Mesothelial cell of epicardium (in vitro differentiated cells): ENCODE measurements at regions not wholly inside any gene's neighbourhood (a gene's known extent, or its start where the extent isn't known, plus 50 kb on each side); places are given as distances from the start of the nearest gene placed in this dataset.

Source experiments
- DNase-seq, 2 experiments: peaks; one replicate each; pipeline ENCODE4 v3.0.0; 2021; ENCODE audit warnings: low spot score in 2 of 2; ENCODE audit not compliant: unreplicated experiment in 2 of 2
- H3K27ac Mint-ChIP-seq: 2 replicates; pipeline ENCODE4 v1.8.0; 2021; ENCODE audit warnings: mixed read lengths
- H3K27me3 Mint-ChIP-seq: 2 replicates; pipeline ENCODE4 v1.8.0; 2021; ENCODE audit warnings: low read depth, mixed read lengths
- H3K36me3 Mint-ChIP-seq: 2 replicates; pipeline ENCODE4 v1.8.0; 2021; ENCODE audit warnings: mixed read lengths
- H3K4me1 Mint-ChIP-seq: 2 replicates; pipeline ENCODE4 v1.8.0; 2021; ENCODE audit warnings: mixed read lengths
- H3K4me3 Mint-ChIP-seq: 2 replicates; pipeline ENCODE4 v1.8.0; 2021; ENCODE audit warnings: mild to moderate bottlenecking, moderate library complexity, mixed read lengths
- H3K9me3 Mint-ChIP-seq: 2 replicates; pipeline ENCODE4 v1.8.0; 2021; ENCODE audit warnings: mixed read lengths
- CTCF ChIP-seq: fragments of 200-600 bp; sonication (generic); IDR thresholded peaks from one replicate; pipeline ENCODE4 v1.5.0; 2021; ENCODE audit warnings: antibody characterized with exemption; ENCODE audit not compliant: unreplicated experiment

DNA sequence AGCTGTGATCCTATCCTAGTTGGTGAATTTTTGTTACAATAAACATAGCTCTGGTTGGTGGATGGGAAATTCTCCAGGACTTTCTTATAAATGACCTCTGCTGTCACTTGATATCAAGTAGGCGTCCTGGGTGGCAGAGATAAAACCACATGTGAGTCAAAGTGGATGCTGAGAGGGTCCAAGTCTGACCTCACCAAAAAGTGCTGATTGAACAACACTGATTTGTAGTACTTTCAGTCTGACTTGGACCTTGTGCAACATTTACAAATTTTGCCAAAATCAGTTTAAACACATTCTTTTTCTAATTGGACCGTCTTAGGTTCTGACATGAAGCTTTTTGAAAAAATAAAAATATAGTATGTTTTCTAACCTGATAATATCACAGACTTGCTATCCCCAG, 585.6 kb downstream of the GALC start:
- H3K4me1 Mint-ChIP-seq: peaks cover 2% of the 10 kb centered on the region
- H3K9me3 Mint-ChIP-seq: peaks cover 3% of the 10 kb centered on the region
- no peak for DNase-seq
- H3K27me3 Mint-ChIP-seq: no peaks in the 10 kb centered on the region
- no peak overlapping the region for H3K4me3 Mint-ChIP-seq
- H3K27ac Mint-ChIP-seq: no peak overlapping the region
- no peak for TF ChIP-seq CTCF
- no peaks in the 10 kb centered on the region for H3K36me3 Mint-ChIP-seq

GRCh38 chr14:87405563-87405962, 587.4 kb downstream of the GALC start:
- Mint-ChIP-seq H3K4me1 (peaks cover 2% of the 10 kb centered on the region), H3K27me3 (no peaks in the 10 kb centered on the region), H3K27ac (no peak overlapping the region), H3K4me3 (no peak overlapping the region), H3K36me3 (no peaks in the 10 kb centered on the region), H3K9me3 (peaks cover 3% of the 10 kb centered on the region)
- no peak for TF ChIP-seq CTCF
- DNase-seq: no peak

DNA sequence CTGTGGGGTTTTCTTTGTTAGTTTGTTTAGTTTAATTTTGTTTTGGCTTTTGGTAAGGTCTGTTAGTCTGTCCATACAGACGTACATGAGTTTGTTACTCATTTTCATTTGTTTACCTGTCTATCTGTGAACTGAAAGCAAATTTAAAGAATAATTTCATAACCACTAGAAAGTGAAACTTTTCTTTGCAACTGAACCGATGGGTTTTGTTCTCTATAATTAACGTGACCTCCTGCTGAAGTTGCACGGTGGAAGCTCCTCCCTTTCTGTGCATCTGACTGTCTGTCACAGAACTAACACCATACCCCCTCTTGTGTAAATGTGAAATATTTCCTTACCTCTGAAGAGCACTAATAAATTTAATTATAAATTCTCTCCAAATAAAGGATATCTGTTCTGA, 595.5 kb downstream of the GALC start:
- Mint-ChIP-seq H3K27me3 (no peaks in the 10 kb centered on the region), H3K4me3 (no peak overlapping the region), H3K9me3 (no peaks in the 10 kb centered on the region), H3K36me3 (no peaks in the 10 kb centered on the region), H3K27ac (no peak overlapping the region), H3K4me1 (peaks cover 15% of the 10 kb centered on the region)
- no peak for DNase-seq
- no peak for TF ChIP-seq CTCF

DNA sequence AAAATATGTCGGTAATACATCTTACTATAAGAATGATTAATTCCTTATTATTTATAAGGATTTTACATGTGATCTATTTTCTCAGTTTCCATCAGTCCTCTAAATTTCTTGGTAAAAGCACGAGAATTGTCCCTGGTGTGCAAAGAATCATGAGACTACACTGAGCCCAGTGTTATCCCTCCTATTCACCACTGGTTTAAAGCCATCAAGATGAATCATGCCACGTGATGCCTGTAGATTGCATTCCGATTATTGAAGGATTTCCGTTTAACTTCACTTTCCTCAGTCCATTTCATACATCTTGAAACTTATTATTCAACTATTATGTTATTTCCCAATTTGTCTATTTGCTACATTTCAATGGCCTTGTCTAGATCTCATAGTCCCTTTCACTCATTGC, 601.9 kb downstream of the GALC start:
- no peak overlapping the region for H3K27ac Mint-ChIP-seq
- H3K27me3 Mint-ChIP-seq: no peaks in the 10 kb centered on the region
- H3K36me3 Mint-ChIP-seq: no peaks in the 10 kb centered on the region
- H3K4me1 Mint-ChIP-seq: peaks cover 11% of the 10 kb centered on the region
- no peak overlapping the region for H3K4me3 Mint-ChIP-seq
- H3K9me3 Mint-ChIP-seq: no peaks in the 10 kb centered on the region
- DNase-seq: no peak
- no peak for TF ChIP-seq CTCF

GRCh38 chr14:87388946-87389345, 604.0 kb downstream of the GALC start:
- no peaks in the 10 kb centered on the region for H3K27me3 Mint-ChIP-seq
- H3K4me3 Mint-ChIP-seq: no peak overlapping the region
- no peak for DNase-seq
- H3K9me3 Mint-ChIP-seq: peaks cover 2% of the 10 kb centered on the region
- H3K4me1 Mint-ChIP-seq: peaks cover 9% of the 10 kb centered on the region
- no peak for TF ChIP-seq CTCF
- no peak overlapping the region for H3K27ac Mint-ChIP-seq
- no peaks in the 10 kb centered on the region for H3K36me3 Mint-ChIP-seq

- Mint-ChIP-seq H3K4me3 (no peak overlapping the region), H3K9me3 (peaks cover 13% of the 10 kb centered on the region), H3K4me1 (peaks cover 9% of the 10 kb centered on the region), H3K27me3 (no peaks in the 10 kb centered on the region), H3K27ac (no peak overlapping the region), H3K36me3 (no peaks in the 10 kb centered on the region)
- DNase-seq: no peak
- no peak for TF ChIP-seq CTCF
These were observed 605.2 kb downstream of the GALC start for GRCh38 chr14:87387806-87388205.
